ENCODE measurements at regions not wholly inside any gene's neighbourhood (a gene's known extent, or its start where the extent isn't known, plus 50 kb on each side); places are given as distances from the start of the nearest gene placed in this dataset.

DNA sequence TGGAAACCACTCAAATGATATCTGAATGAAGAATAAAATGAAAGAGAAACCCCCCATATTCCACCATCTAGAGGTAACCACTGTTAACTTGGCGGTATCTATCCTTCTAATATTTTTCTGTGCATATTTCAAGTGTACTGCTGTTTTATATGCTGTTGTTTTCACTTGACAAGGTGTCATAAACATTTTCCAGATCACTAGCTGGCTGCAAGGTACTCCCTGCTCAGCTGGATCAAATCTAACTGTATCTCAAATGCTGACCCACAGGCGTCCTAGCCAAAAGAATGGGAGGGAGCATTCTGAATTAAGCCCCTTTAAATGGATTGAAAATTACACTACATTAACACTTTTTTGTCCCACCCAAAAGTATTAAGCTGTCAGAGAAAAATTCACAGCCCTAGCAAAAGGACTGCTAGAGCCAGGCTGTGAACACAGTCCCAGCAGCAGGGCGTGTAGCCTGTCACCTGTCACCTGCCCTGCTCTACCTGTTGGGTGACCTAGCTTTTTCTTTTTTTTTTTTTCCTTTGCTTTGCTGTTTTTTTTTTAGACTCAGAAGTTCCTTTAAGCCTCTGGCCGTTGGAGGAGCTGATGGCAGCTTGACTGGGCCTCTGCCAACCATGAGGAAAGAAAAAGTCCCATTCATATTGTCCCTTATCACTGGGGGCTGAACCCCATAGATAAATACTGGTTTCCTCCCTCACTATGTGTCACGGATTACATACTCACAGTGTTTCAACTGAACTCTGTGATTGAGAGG is 93.7 kb upstream of the TSC22D2 start:
- Histone ChIP-seq H4K20me1 (ENCODE audit: control insufficient read depth, insufficient read depth, low read length, poor library complexity, severe bottlenecking) (no peaks in the 10 kb centered on the region), H3K27me3 (replicated peaks in 1 of 4; ENCODE audit: control extremely low read depth in 1 of 4, control insufficient read depth in 3 of 4, insufficient read depth in 4 of 4, low read length in 3 of 4) (no peaks in the 10 kb centered on the region), H3K79me2 (ENCODE audit: control insufficient read depth, insufficient read depth, low read length) (no peaks in the 10 kb centered on the region), H3K4me2 (replicated peaks; ENCODE audit: low read depth, low read length, poor library complexity, severe bottlenecking) (no peak overlapping the region), H3K27ac (ENCODE audit: low read length in 2 of 2) (no peak overlapping the region), H3K4me1 (ENCODE audit: control insufficient read depth in 2 of 2, insufficient read depth in 2 of 2, low read length in 2 of 2) (no peaks in the 10 kb centered on the region), H3K4me3 (ENCODE audit: control extremely low read depth in 1 of 5, extremely low read depth in 1 of 5, insufficient read depth in 1 of 5, low read depth in 2 of 5, low read length in 4 of 5) (no peak overlapping the region), H3K9ac (ENCODE audit: low read length) (no peak overlapping the region), H2AFZ (ENCODE audit: insufficient read depth, low read depth, low read length, poor library complexity, severe bottlenecking) (no peak overlapping the region), H3K9me3 (ENCODE audit: control extremely low read depth in 1 of 3, control insufficient read depth in 2 of 3, insufficient read depth in 1 of 3, low read length in 2 of 3) (no peaks in the 10 kb centered on the region), H3K36me3 (replicated peaks in 1 of 2; ENCODE audit: control extremely low read depth in 1 of 2, control insufficient read depth in 1 of 2, extremely low read depth in 1 of 2, insufficient read depth in 2 of 2, low read length in 1 of 2) (no peaks in the 10 kb centered on the region)
- DNase-seq: no peak
- Mint-ChIP-seq H3K4me3 (no peak overlapping the region), H3K9me3 (ENCODE audit: insufficient read depth) (no peaks in the 10 kb centered on the region), H3K4me1 (no peaks in the 10 kb centered on the region), H3K27ac (no peak overlapping the region), H3K27me3 (peaks cover 26% of the 10 kb centered on the region)
- ChIA-PET CTCF (interaction anchor here (1.3 kb wide), 1 partner anchor 181 kb away, joined by 5 read pairs; no protein-coding TSS in a partner anchor), POLR2A (no interaction called here)
- 90% methylated on average over 1 of the region's 5 CpGs for WGBS (ENCODE audit: insufficient coverage)
- no peak for ATAC-seq (ENCODE audit: low read depth)
- no peak for TF ChIP-seq EZH2 (IDR thresholded peaks at IDR 0.05; ENCODE audit: borderline replicate concordance, insufficient read depth, low read depth, low read length, poor library complexity, severe bottlenecking)
- TF ChIP-seq, protein P1, sequence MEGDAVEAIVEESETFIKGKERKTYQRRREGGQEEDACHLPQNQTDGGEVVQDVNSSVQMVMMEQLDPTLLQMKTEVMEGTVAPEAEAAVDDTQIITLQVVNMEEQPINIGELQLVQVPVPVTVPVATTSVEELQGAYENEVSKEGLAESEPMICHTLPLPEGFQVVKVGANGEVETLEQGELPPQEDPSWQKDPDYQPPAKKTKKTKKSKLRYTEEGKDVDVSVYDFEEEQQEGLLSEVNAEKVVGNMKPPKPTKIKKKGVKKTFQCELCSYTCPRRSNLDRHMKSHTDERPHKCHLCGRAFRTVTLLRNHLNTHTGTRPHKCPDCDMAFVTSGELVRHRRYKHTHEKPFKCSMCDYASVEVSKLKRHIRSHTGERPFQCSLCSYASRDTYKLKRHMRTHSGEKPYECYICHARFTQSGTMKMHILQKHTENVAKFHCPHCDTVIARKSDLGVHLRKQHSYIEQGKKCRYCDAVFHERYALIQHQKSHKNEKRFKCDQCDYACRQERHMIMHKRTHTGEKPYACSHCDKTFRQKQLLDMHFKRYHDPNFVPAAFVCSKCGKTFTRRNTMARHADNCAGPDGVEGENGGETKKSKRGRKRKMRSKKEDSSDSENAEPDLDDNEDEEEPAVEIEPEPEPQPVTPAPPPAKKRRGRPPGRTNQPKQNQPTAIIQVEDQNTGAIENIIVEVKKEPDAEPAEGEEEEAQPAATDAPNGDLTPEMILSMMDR (IDR thresholded peaks at IDR 0.05): no peak
- intact Hi-C loops (cut with micrococcal nuclease): no loop called here

DNA sequence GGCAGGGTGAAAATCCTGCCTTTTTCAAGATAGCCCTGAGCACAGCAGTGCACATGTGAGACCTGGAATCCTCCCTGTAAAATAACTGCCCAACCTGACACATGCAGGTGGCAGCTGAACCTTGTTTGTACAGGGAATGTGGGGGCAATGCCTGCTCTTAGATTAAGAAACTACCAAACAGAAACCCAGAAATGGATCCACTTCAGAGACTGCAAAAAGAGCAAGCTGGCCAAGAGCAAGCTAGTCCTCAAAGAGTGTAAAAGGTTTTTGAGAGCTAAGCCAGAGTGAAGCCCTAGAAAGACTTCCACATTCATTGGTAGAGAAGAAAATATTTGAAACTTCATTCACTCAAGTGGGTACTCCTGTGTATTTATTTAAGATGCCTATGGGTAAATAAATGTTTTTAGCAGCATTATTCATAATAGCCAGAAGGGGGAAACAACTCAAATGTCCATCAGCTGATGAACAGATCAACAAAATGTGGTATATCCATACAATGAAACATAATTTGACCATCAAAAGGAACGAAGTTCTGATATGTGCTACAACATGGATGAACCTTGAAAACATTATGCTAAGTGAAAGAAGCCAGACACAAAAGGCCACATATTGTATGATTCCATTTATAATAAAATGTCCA is 96.0 kb upstream of the TSC22D2 start:
- ChIA-PET CTCF (no interaction called here), POLR2A (no interaction called here)
- H3K27me3 Mint-ChIP-seq: peaks cover 38% of the 10 kb centered on the region
- intact Hi-C loops (cut with micrococcal nuclease): no loop called here
- no peaks in the 10 kb centered on the region for H3K4me1 ChIP-seq (ENCODE audit: control insufficient read depth in 2 of 2, insufficient read depth in 2 of 2, low read length in 2 of 2)
- ATAC-seq (ENCODE audit: low read depth) (no peak), DNase-seq (no peak)
- TF ChIP-seq EZH2 (IDR thresholded peaks at IDR 0.05; ENCODE audit: borderline replicate concordance, insufficient read depth, low read depth, low read length, poor library complexity, severe bottlenecking): no peak
- TF ChIP-seq, protein P1 (IDR thresholded peaks at IDR 0.05): peak; percentile 19
- no peak overlapping the region for H3K9ac ChIP-seq (ENCODE audit: low read length)
- H3K9me3 ChIP-seq (ENCODE audit: control extremely low read depth in 1 of 3, control insufficient read depth in 2 of 3, insufficient read depth in 1 of 3, low read length in 2 of 3): no peaks in the 10 kb centered on the region
- no peaks in the 10 kb centered on the region for H3K36me3 ChIP-seq (replicated peaks in 1 of 2; ENCODE audit: control extremely low read depth in 1 of 2, control insufficient read depth in 1 of 2, extremely low read depth in 1 of 2, insufficient read depth in 2 of 2, low read length in 1 of 2)
- no peak overlapping the region for H3K4me3 ChIP-seq (ENCODE audit: control extremely low read depth in 1 of 5, extremely low read depth in 1 of 5, insufficient read depth in 1 of 5, low read depth in 2 of 5, low read length in 4 of 5)
- no peaks in the 10 kb centered on the region for H3K79me2 ChIP-seq (ENCODE audit: control insufficient read depth, insufficient read depth, low read length)
- no peaks in the 10 kb centered on the region for H3K9me3 Mint-ChIP-seq (ENCODE audit: insufficient read depth)
- H4K20me1 ChIP-seq (ENCODE audit: control insufficient read depth, insufficient read depth, low read length, poor library complexity, severe bottlenecking): no peaks in the 10 kb centered on the region
- H2AFZ ChIP-seq (ENCODE audit: insufficient read depth, low read depth, low read length, poor library complexity, severe bottlenecking): no peak overlapping the region
- H3K27ac Mint-ChIP-seq: no peak overlapping the region
- peaks cover 0 to 10% (median 0%) of the 10 kb centered on the region in 4 experiments for H3K27me3 ChIP-seq (replicated peaks in 1 of 4; ENCODE audit: control extremely low read depth in 1 of 4, control insufficient read depth in 3 of 4, insufficient read depth in 4 of 4, low read length in 3 of 4)
- no CpG with 5 or more reads among the region's 1 CpG for WGBS (ENCODE audit: insufficient coverage)
- H3K4me2 ChIP-seq (replicated peaks; ENCODE audit: low read depth, low read length, poor library complexity, severe bottlenecking): no peak overlapping the region
- no peak overlapping the region for H3K4me3 Mint-ChIP-seq
- no peaks in the 10 kb centered on the region for H3K4me1 Mint-ChIP-seq
- H3K27ac ChIP-seq (ENCODE audit: low read length in 2 of 2): no peak overlapping the region
